ENCODE measurements at regions not wholly inside any gene's neighbourhood (a gene's known extent, or its start where the extent isn't known, plus 50 kb on each side); places are given as distances from the start of the nearest gene placed in this dataset.

GRCh38 chrX:94414746-94415145 lies 740.7 kb downstream of the FAM133A start:
- TF ChIP-seq ZFX (IDR thresholded peaks at IDR 0.05), result no peak
- TF ChIP-seq, protein P1, sequence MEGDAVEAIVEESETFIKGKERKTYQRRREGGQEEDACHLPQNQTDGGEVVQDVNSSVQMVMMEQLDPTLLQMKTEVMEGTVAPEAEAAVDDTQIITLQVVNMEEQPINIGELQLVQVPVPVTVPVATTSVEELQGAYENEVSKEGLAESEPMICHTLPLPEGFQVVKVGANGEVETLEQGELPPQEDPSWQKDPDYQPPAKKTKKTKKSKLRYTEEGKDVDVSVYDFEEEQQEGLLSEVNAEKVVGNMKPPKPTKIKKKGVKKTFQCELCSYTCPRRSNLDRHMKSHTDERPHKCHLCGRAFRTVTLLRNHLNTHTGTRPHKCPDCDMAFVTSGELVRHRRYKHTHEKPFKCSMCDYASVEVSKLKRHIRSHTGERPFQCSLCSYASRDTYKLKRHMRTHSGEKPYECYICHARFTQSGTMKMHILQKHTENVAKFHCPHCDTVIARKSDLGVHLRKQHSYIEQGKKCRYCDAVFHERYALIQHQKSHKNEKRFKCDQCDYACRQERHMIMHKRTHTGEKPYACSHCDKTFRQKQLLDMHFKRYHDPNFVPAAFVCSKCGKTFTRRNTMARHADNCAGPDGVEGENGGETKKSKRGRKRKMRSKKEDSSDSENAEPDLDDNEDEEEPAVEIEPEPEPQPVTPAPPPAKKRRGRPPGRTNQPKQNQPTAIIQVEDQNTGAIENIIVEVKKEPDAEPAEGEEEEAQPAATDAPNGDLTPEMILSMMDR (conservative IDR thresholded peaks at IDR 0.05), result no peak
- no peak overlapping the region for H3K27ac ChIP-seq

DNA sequence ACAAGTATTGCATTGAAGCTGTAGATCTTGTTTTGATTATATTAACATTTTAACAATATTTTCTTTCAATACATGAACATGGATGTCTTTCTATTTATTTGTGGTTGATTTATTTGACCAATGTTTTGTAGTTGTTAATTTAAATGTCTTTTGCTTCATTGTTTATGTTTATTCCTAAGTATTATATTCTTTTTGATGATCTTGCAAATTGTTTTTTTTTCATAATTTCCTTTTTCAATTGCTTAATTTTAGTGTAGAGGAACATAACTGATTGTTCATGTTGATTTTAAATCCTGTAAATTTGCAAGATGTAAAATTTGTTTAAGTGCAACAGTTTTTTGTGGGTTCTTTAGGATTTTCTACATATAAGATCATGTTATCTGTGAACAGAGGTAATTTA lies 744.1 kb downstream of the FAM133A start:
- H3K27ac ChIP-seq, result no peak overlapping the region
- no peak for TF ChIP-seq ZFX (IDR thresholded peaks at IDR 0.05)
- TF ChIP-seq, protein P1 (conservative IDR thresholded peaks at IDR 0.05), result no peak

GRCh38 chrX:94424456-94424855 lies 750.5 kb downstream of the FAM133A start:
- H3K27ac ChIP-seq, result no peak overlapping the region
- no peak for TF ChIP-seq ZFX (IDR thresholded peaks at IDR 0.05)
- TF ChIP-seq, protein P1 (conservative IDR thresholded peaks at IDR 0.05), result no peak

GRCh38 chrX:94430091-94430490 lies 756.1 kb downstream of the FAM133A start:
- H3K27ac ChIP-seq, result no peak overlapping the region
- no peak for TF ChIP-seq ZFX (IDR thresholded peaks at IDR 0.05)
- TF ChIP-seq, protein P1 (conservative IDR thresholded peaks at IDR 0.05), result no peak

GRCh38 chrX:94435799-94436198 lies 761.8 kb downstream of the FAM133A start:
- TF ChIP-seq ZFX (IDR thresholded peaks at IDR 0.05), result no peak
- H3K27ac ChIP-seq, result no peak overlapping the region

GRCh38 chrX:94454159-94454558 lies 780.2 kb downstream of the FAM133A start:
- no peak overlapping the region for H3K27ac ChIP-seq
- no peak for TF ChIP-seq ZFX (IDR thresholded peaks at IDR 0.05)
- TF ChIP-seq, protein P1 (conservative IDR thresholded peaks at IDR 0.05), result no peak

GRCh38 chrX:94454606-94455005 lies 780.6 kb downstream of the FAM133A start:
- TF ChIP-seq, protein P1 (conservative IDR thresholded peaks at IDR 0.05), result no peak
- no peak for TF ChIP-seq ZFX (IDR thresholded peaks at IDR 0.05)
- no peak overlapping the region for H3K27ac ChIP-seq

DNA sequence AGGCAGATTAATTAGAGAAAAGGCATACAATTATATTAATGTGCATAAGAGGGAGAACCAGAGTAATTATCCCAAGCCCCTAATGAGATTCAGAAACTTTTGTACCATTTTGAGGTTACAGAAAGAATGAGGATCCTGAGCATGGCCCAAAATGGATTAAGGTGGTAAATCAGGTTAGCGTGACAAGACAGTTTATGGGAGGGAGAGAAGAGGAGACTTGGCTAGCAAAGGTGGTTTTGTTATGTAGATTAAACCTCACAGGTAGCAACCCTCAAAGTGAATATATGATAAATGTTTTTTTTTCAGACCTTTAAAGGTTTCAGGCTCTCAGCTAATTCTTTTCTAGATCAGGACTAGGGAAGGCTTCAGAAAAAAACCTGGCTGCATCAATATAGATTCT lies 781.8 kb downstream of the FAM133A start:
- no peak for TF ChIP-seq ZFX (IDR thresholded peaks at IDR 0.05)
- TF ChIP-seq, protein P1 (conservative IDR thresholded peaks at IDR 0.05), result no peak
- H3K27ac ChIP-seq, result no peak overlapping the region
